Right atrium auricular region (tissue), 2 donors: ENCODE measurements at regions not wholly inside any gene's neighbourhood (a gene's known extent, or its start where the extent isn't known, plus 50 kb on each side); places are given as distances from the start of the nearest gene placed in this dataset.

ENCODE experiments used
- DNase-seq: peaks from one replicate; pipeline ENCODE4 v3.0.0-alpha.2; 2019; ENCODE audit warnings: low spot score
- H3K27ac ChIP-seq, 2 donors: fragments of 200-600 bp; sonication (generic); 1 replicate in 1 of 2; 2 replicates in 1 of 2; pipeline ENCODE4 v1.5.1; 2016 to 2019
- H3K27me3 ChIP-seq, 2 donors: fragments of 200-600 bp; sonication (generic); one replicate each; pipeline versions ENCODE4 v1.5.1 to v1.6.0; 2017 to 2019
- H3K36me3 ChIP-seq: fragments of 200-600 bp; sonication (generic); one replicate; pipeline ENCODE4 v1.5.1; 2016
- H3K4me1 ChIP-seq, 2 donors: fragments of 200-600 bp; sonication (generic); one replicate each; pipeline versions ENCODE4 v1.5.1 to v1.6.0; 2017 to 2019
- H3K4me3 ChIP-seq, 2 donors: fragments of 200-600 bp; sonication (generic); 1 replicate in 1 of 2; 2 replicates in 1 of 2; pipeline ENCODE4 v1.5.1; 2017 to 2019; ENCODE audit warnings: mild to moderate bottlenecking in 1 of 2, moderate library complexity in 1 of 2
- H3K9me3 ChIP-seq, 2 donors: fragments of 200-600 bp; sonication (generic); one replicate each; pipeline ENCODE4 v1.5.1; 2019
- CTCF ChIP-seq, 2 donors: fragments of 200-600 bp; sonication (generic); IDR thresholded peaks; one replicate each; pipeline ENCODE4 v1.5.1; 2019; ENCODE audit warnings: antibody characterized with exemption in 2 of 2

GRCh38 chr4:65880594-65880993 lies 210.3 kb upstream of the EPHA5 start:
- DNase-seq, result no peak
- no peak overlapping the region for H3K4me3 ChIP-seq
- no peaks in the 10 kb centered on the region for H3K4me1 ChIP-seq
- no peak for TF ChIP-seq CTCF (IDR thresholded peaks at IDR 0.05)
- no peak overlapping the region for H3K27ac ChIP-seq
- no peaks in the 10 kb centered on the region for H3K36me3 ChIP-seq
- no peaks in the 10 kb centered on the region for H3K9me3 ChIP-seq
- no peaks in the 10 kb centered on the region for H3K27me3 ChIP-seq

- no peaks in the 10 kb centered on the region for H3K36me3 ChIP-seq
Measured at GRCh38 chr4:65868096-65868824, 198.0 kb upstream of the EPHA5 start.

GRCh38 chr4:65865489-65865888 lies 195.2 kb upstream of the EPHA5 start:
- Histone ChIP-seq H3K4me1 (no peaks in the 10 kb centered on the region), H3K4me3 (no peak overlapping the region), H3K27me3 (no peaks in the 10 kb centered on the region), H3K36me3 (no peaks in the 10 kb centered on the region), H3K9me3 (no peaks in the 10 kb centered on the region), H3K27ac (no peak overlapping the region)
- DNase-seq, result no peak
- TF ChIP-seq CTCF (IDR thresholded peaks at IDR 0.05), result no peak

More at GRCh38 chr4:65868096-65868824, 198.0 kb upstream of the EPHA5 start:
- Histone ChIP-seq H3K4me1 (no peaks in the 10 kb centered on the region), H3K27ac (no peak overlapping the region), H3K9me3 (no peaks in the 10 kb centered on the region), H3K27me3 (no peaks in the 10 kb centered on the region), H3K4me3 (no peak overlapping the region)
- DNase-seq, result no peak
- TF ChIP-seq CTCF (IDR thresholded peaks at IDR 0.05), result no peak

GRCh38 chr4:65861993-65862392 lies 191.7 kb upstream of the EPHA5 start:
- Histone ChIP-seq H3K36me3 (no peaks in the 10 kb centered on the region), H3K4me1 (no peaks in the 10 kb centered on the region), H3K27ac (no peak overlapping the region), H3K27me3 (no peaks in the 10 kb centered on the region), H3K4me3 (no peak overlapping the region), H3K9me3 (no peaks in the 10 kb centered on the region)
- no peak for TF ChIP-seq CTCF (IDR thresholded peaks at IDR 0.05)
- no peak for DNase-seq

- Histone ChIP-seq H3K27me3 (no peaks in the 10 kb centered on the region), H3K4me3 (no peak overlapping the region), H3K9me3 (no peaks in the 10 kb centered on the region), H3K4me1 (no peaks in the 10 kb centered on the region), H3K27ac (no peak overlapping the region), H3K36me3 (no peaks in the 10 kb centered on the region)
- no peak for DNase-seq
- no peak for TF ChIP-seq CTCF (IDR thresholded peaks at IDR 0.05)
Measured at GRCh38 chr4:65845199-65845773, 175.0 kb upstream of the EPHA5 start.
